Astrocyte of the hippocampus (primary cell): ENCODE measurements at regions not wholly inside any gene's neighbourhood (a gene's known extent, or its start where the extent isn't known, plus 50 kb on each side); places are given as distances from the start of the nearest gene placed in this dataset.

Experiments used
- DNase-seq: peaks from one replicate; pipeline ENCODE4 v3.0.0; 2011; ENCODE audit warnings: low read depth, low spot score

GRCh38 chr2:235358981-235359471 lies 134.8 kb upstream of the AGAP1 start:
- DNase-seq, result peak; percentile 53

GRCh38 chr2:235360446-235360845 lies 133.4 kb upstream of the AGAP1 start:
- no peak for DNase-seq

- DNase-seq, result no peak
Measured at GRCh38 chr2:235365743-235366142, 128.1 kb upstream of the AGAP1 start.

- DNase-seq, result no peak
Measured at GRCh38 chr2:235366390-235366789, 127.5 kb upstream of the AGAP1 start.

- no peak for DNase-seq
Measured at GRCh38 chr2:235366807-235367206, 127.0 kb upstream of the AGAP1 start.

- no peak for DNase-seq
Measured at GRCh38 chr2:235371018-235371417, 122.8 kb upstream of the AGAP1 start.

- DNase-seq, result no peak
Measured at GRCh38 chr2:235373171-235373570, 120.7 kb upstream of the AGAP1 start.

GRCh38 chr2:235377176-235377575 lies 116.7 kb upstream of the AGAP1 start:
- DNase-seq, result no peak

GRCh38 chr2:235378246-235378645 lies 115.6 kb upstream of the AGAP1 start:
- no peak for DNase-seq

- DNase-seq, result no peak
Measured at GRCh38 chr2:235378944-235379343, 114.9 kb upstream of the AGAP1 start.

- DNase-seq, result no peak
Measured at GRCh38 chr2:235381261-235381912, 112.5 kb upstream of the AGAP1 start.

GRCh38 chr2:235382179-235382578 lies 111.7 kb upstream of the AGAP1 start:
- no peak for DNase-seq

GRCh38 chr2:235382601-235383000 lies 111.2 kb upstream of the AGAP1 start:
- no peak for DNase-seq

- DNase-seq, result no peak
Measured at GRCh38 chr2:235383272-235383843, 110.5 kb upstream of the AGAP1 start.

- peak; percentile 30 for DNase-seq
Measured at GRCh38 chr2:235384624-235385023, 109.2 kb upstream of the AGAP1 start.

GRCh38 chr2:235389626-235390025 lies 104.2 kb upstream of the AGAP1 start:
- no peak for DNase-seq

- peak; percentile 20 for DNase-seq
Measured at GRCh38 chr2:235390108-235390815, 103.6 kb upstream of the AGAP1 start.

GRCh38 chr2:235390816-235391194 lies 103.0 kb upstream of the AGAP1 start:
- DNase-seq, result no peak

GRCh38 chr2:235391921-235392615 lies 101.8 kb upstream of the AGAP1 start:
- DNase-seq, result no peak

GRCh38 chr2:235394278-235394828 lies 99.5 kb upstream of the AGAP1 start:
- peak; percentile 72 for DNase-seq

GRCh38 chr2:235396071-235396846 lies 97.6 kb upstream of the AGAP1 start:
- DNase-seq, result no peak
